Epithelial cell of proximal tubule (primary cell): ENCODE measurements at regions not wholly inside any gene's neighbourhood (a gene's known extent, or its start where the extent isn't known, plus 50 kb on each side); places are given as distances from the start of the nearest gene placed in this dataset.

Experiments
- DNase-seq: peaks from one replicate; pipeline ENCODE4 v3.0.0-alpha.2; 2011; ENCODE audit warnings: low read depth
- H3K4me3 ChIP-seq: 2 replicates; pipeline ENCODE4 v1.5.1; 2011; ENCODE audit warnings: low read depth, mild to moderate bottlenecking, low read length
- CTCF ChIP-seq: conservative IDR thresholded peaks from 2 replicates; pipeline ENCODE4 v1.5.1; 2012; ENCODE audit warnings: low read depth, mild to moderate bottlenecking, low read length

- no peak overlapping the region for H3K4me3 ChIP-seq
- TF ChIP-seq CTCF: no peak
- DNase-seq: no peak
Measured at GRCh38 chr4:27711041-27711440, 850.4 kb downstream of the STIM2 start.

- H3K4me3 ChIP-seq: no peak overlapping the region
- TF ChIP-seq CTCF: no peak
- no peak for DNase-seq
Measured at GRCh38 chr4:27714073-27714472, 853.4 kb downstream of the STIM2 start.

GRCh38 chr4:27716693-27717430, 856.2 kb downstream of the STIM2 start:
- no peak for TF ChIP-seq CTCF
- H3K4me3 ChIP-seq: no peak overlapping the region

GRCh38 chr4:27717431-27717755, 856.8 kb downstream of the STIM2 start:
- no peak for TF ChIP-seq CTCF
- H3K4me3 ChIP-seq: no peak overlapping the region
- DNase-seq: no peak

More at GRCh38 chr4:27716693-27717430, 856.2 kb downstream of the STIM2 start:
- no peak for DNase-seq

GRCh38 chr4:27720010-27720766, 859.5 kb downstream of the STIM2 start:
- no peak for DNase-seq
- TF ChIP-seq CTCF: no peak

GRCh38 chr4:27721193-27721592, 860.6 kb downstream of the STIM2 start:
- H3K4me3 ChIP-seq: no peak overlapping the region
- no peak for DNase-seq
- no peak for TF ChIP-seq CTCF

More at GRCh38 chr4:27720010-27720766, 859.5 kb downstream of the STIM2 start:
- no peak overlapping the region for H3K4me3 ChIP-seq
